T-helper 2 cell treated with Interferon-gamma antibody and Interleukin-4, amounts not matched to agents 100 ng/mL and 5 ng/mL, for 36 hours (primary cell): ENCODE measurements at regions not wholly inside any gene's neighbourhood (a gene's known extent, or its start where the extent isn't known, plus 50 kb on each side); places are given as distances from the start of the nearest gene placed in this dataset.

Experiments used
- intact Hi-C: fragments of 100-400 bp; cut with micrococcal nuclease; formaldehyde crosslinking; loops from one replicate; pipeline ENCODE4 v1.15.1; 2023

DNA sequence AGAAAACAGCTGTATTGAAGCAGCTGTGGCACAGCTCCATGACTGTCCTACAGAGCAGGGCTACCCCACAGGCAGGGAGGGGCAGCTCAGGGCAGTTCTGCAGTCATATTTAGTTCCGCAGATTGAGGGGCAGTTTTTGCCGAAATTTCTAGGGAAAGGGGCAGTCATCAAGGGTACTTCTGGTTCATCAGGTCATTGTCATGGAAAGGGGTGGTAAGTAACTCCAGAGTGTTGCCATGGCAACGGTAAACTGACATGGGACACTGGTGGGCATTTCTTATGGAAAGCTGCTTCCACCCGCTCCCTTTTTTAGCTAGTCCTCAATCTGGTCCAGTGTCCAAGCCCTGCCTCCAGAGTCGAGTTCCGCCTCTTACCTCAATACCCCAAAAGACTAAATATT lies 702.8 kb downstream of the LIG4 start:
- intact Hi-C loops = no loop called here

DNA sequence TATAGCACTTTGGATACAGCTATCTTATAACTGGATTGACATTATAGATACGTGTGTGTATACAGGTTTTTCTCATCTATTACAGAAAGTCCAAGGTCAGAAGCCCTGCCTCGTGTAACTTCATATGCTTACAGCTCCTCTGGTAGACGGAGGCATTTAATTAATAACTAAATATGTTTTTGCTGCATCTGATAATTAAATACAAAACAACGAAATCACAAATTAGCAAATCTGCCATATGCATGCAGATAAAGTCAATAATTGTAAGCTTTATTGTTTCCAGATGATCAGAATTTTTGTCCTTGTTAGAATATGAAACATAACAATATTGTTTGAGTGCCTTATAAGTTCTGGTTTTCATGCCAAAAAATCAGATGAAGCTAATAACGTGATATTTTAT lies 717.7 kb downstream of the LIG4 start:
- intact Hi-C loops = no loop called here

DNA sequence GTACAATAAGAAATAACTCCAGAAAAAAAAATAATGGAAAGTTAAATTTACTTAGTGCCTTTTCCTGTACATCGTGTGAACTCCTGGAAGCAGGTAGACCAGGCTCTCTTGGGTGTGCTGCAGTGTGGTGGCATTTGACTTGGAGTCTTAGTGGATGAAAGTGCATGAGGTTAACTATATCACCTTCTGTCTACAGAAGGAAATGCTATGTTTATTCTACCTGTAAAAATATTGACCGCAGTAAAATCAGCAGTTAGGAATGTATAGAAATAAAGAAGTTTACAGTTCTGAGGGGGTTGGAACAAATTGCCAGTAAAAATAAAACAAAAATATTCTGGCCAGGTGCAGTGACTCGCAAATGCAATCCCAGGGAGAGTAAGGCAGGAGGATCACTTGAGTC lies 722.1 kb downstream of the LIG4 start:
- intact Hi-C loops = no loop called here

DNA sequence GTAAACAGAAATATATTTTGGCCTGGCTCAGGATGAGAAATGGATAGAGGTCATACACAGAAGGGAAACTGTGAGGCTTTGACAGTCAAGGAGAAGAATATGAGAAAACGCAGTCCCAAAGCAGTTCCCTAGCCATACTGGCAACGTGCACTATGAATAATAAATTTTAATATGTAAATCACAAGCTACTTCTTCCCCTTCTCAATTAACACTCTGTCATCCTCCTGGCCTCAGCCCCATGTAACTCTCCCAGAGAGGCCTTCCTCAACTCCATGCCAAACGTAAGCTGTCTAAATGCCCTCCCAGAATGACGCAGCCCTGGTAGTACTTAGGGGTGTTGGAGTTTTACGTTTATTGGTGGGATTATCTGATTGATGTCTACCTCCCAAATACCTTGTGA lies 732.6 kb downstream of the LIG4 start:
- intact Hi-C loops = no loop called here

DNA sequence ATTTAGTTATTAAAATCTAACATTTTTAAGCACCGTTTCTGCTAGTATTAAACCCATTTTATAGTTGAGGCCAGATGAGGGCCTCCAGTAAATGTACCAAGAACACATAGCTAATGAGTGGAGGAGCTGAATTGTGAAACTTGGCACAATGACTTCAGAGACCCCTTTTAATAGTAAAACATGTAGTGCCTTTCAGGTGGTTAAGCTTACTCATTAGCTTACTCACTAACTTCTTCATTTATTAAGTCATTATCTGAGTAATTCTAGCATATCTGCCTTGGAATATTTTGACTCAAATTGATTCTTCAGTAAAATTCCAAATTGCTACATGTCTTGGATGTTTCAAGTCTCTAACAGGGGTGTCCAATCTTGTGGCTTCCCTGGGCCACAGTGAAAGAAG lies 735.2 kb downstream of the LIG4 start:
- intact Hi-C loops = no loop called here

DNA sequence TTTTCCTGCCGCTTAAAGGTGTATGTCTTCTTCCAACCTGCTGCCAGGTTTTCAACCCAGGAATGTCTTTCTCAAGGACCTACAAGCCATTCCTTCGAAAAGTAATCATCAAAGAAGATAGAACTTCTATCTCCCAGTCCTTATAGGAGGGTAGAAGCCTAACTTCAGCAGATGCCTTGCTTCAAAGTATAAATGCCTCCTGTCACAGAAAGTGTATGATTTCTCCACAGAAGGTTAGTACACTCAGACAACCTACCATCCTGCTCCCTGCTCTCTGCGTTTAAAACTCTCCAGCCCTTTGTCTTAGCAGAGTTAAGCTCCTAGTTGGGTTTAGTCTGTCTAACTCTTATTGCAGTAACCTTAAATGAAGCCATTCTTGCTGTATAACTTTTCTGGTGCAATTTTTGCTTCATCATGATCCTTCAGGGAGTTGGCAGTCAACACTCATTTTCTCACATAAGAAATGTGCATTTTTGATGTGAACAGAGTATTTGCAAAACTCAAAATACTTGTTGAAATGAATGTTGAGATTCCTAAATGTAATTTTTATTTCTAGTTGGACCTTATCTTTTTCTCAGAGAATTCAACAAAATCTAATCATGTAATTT lies 737.5 kb downstream of the LIG4 start:
- intact Hi-C loops = no loop called here

DNA sequence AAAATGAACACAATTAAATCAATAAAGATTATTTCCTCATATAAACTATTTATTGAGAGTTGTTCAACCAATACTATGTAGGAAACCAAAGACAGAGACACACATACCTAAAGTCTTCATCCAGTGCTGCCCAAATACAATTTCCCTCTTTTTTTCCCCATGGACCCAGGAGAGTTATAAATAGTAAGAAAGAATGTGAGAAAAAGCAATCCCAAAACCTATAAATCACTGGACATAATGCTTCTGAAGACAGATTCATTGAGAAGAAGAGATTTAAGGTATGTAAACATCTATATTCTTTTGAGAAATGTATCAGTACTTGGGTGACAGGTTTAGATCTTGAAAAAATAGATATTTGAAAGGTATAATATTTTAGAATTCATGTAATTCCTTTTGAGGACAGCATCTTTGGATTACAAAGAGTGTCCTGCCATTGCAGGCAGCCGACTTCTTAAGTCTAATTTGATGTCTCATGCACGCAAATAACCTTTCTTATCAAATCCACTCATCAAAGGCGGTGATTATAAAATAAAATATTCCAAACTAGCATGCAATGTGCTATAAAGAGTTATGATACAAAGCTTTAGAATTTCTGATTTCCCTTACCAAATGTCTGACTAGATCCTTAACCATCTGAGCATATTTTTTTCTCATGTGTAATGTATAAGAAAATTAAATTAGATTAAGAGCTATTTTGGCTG lies 739.4 kb downstream of the LIG4 start:
- intact Hi-C loops = no loop called here

DNA sequence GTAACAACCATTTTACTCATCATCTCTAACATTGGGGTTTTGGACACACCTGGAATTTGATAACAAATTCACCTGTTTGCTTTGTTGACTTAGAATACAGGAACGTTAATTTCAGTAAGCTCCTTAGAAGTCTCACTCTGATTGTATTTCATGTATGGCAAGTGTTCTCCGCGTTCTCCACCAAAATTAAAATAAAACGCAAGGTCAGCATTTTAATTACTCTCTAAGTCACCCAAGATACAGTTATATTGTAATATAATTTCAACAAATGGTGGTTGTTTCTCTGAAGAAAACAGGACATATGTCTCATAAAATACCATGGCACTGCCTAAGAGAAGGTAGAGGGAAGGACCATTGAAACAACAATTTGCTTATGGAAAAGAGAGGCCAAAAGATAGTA lies 742.1 kb downstream of the LIG4 start:
- intact Hi-C loops = no loop called here

DNA sequence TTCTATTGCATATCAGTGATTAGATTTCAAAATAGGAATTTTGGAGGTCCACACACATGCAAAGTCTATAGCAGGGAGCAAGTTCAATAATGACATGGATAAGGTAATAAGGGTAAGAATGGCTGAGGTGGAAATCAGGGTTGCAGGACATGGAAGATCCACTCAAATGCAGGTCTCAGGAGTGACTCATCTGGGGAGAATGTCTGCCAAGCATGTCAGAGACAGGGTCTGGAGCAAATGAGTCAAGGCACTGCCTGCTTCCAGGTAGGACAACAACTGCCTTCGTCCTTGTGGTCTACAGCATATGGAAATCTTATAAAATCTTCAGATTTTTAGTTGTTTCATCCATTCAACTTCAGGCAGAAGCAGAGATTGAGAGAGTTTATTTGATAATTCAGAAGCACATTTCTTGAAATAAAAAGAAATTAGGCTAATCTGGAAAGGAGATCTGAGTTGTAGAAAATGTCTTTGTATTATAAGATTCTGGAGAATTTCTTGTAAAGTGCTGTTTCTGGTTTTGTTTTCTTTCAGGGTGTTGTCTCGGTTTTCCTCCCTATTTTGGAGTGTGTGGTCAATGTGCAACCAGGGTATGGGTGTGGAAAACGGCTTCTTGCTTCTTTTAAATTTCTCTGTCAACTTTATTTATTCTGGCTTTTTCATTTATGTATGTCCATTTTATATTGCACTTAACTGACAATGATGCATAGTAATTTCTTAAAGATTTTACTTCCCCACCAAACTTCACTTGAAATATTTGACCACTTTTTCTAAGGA lies 748.8 kb downstream of the LIG4 start:
- intact Hi-C loops = no loop called here

DNA sequence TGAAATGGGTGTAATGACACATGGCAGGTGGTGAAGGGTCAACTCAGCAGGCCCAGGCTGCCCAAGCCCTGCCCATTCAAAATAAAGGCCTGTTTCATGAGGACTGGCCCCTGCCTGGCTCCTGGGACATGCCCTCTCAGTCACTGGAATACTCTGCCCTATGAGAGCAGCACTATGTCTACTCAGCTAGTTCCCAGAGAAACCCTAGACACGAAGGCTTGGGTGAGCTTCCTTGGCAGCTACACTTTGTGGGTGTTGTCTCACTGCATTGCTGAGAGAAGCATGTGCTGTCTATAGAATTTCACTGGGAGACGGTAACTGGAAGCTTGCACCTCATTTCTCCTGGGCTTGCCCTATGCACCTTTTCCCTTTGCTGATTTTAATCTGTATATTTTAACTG lies 752.8 kb downstream of the LIG4 start:
- intact Hi-C loops = no loop called here

DNA sequence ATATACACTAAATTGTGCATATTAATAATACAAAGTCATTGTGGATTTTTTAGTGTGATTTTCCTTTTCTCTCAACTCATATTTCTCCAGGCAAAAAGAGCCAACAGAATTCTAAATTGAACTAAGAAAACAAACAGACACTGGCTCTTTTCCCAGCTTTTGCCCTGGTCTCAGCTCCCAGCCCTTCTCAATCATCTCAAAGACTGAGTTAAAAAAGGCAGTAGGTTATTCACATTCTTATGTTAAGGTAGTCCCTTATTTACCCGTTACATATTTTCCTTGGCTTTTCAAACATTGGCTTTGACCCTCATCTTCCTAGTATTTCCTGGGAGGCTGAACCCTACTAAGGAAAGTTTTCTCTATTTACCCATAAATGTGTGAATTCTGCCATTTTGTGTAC lies 753.6 kb downstream of the LIG4 start:
- intact Hi-C loops = no loop called here

DNA sequence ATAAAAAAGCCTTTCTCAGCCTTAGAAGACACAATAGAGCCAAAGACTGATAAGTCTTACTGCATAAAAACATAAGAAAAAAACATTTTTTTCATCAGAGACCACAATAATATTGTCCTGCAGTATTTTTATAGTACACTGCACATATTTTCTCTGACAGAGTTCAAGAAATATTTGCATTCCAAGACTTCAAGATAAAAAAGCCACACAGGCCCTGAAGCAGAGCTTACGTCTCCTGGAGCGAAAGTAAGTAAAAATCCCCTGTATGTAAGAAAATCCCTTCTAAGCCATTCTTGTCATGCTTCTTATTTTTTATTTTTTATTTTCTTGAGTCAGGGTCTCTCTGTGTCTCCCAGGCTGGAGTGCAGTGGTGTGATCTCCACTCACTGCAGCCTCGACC lies 755.9 kb downstream of the LIG4 start:
- intact Hi-C loops = no loop called here

DNA sequence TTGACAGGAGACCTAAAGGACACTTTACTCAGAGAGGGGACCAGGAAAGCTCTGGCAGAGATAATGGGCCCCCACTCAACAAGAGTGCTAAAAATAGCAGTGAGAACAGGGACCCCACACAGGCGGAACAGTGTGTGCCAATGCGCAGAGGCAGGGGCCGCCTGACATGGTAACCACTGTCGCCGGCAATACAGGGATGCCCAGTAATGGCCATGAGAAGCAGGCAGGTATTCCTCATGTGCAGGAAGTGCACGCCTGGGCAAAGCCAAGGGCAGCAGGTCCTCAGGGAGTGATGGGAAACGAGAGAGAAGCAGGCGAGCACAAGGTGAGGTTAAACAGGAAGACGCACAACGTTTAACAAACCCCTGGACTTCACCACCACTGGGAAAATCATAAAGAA lies 757.1 kb downstream of the LIG4 start:
- intact Hi-C loops = no loop called here

DNA sequence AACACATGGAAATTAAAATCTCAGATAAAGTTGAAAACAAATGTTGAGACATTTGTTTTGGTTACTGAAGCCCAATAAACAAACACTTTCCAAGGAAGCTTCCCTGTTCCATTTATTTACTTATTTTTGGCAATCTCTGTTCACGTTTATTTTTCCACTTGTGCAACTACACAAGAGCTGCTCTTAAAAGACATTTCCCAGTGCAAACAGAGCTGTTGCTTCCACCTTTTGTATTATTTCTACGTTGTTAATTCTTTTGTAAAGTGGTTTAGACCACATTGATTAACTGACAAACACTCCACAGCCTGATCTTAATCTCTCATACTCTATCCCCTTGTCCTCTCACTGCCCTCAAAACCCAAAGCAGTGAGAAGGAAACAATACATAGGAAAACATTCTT lies 757.6 kb downstream of the LIG4 start:
- intact Hi-C loops = no loop called here

DNA sequence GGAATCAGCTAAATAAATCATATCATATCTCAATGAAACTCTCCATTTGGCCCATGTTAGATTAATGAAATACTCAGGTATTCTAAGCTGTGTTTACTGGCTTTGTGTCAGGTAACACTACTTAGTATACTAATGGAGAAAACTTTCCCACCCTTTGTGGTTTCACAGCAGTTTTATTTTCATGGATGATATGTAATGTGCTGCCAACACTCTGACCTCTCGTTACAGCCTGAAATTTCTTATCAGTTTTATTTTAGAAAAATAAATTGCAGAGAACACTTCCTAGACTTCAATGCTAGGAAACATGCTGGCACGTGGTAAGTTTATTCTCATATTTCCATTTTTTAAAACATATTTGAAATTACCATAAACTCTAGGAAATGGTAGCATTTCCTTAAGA lies 758.9 kb downstream of the LIG4 start:
- intact Hi-C loops = no loop called here

DNA sequence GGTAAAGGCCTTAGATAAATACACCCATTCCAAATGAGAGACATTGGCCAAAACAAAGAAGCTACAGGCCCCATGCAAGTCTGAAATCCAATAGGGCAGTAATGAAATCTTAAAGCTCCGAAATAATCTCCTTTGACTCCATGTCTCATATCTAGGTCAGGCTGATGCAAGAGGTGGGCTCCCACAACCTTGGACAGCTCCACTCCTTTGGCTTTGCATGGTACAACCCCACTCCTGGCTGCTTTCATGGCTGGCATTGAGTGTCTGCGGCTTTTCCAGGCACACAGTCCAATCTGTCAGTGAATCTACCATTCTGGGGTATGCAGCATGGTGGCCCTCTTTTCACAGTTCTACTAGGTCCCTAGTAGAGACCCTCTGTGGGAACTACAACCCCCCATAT lies 762.5 kb downstream of the LIG4 start:
- intact Hi-C loops = no loop called here

DNA sequence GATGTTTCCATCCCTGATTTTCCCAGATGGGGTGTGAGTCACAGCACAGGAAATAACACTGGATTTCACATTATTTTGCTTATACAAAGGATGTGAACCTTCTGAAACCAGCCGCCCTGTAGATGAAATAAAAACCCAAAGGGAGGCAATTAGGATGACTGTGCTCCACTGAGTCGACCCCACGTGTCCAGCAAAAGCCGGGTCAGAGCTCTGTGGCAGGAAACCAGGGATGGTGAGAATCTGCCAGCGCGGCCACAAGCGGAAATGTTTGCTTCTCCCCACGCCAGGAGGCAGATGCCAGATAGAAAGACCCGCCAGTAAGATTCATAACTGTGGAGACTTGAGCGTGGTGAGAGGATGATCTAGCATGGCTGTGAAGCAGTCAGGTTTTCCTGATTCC lies 764.4 kb downstream of the LIG4 start:
- intact Hi-C loops = no loop called here

DNA sequence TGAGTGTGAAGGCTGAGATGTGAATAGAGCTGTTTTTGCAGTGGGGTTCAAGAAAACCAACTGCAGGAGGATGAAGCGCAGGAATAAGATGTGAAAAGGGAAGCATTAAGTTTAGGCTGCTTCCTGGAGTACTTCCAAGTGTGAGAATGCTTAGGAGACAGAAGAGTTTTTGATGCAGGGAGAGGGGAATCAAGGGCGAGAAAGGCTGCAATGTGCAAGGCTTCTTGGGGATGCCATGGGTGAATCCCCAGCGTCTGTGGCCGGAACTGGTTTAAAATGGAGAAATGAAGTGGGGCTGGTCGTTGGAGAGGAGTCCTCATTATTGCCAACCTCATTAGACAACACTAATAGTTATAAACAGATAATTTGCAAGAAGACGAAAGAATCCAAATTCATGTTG lies 764.9 kb downstream of the LIG4 start:
- intact Hi-C loops = no loop called here

DNA sequence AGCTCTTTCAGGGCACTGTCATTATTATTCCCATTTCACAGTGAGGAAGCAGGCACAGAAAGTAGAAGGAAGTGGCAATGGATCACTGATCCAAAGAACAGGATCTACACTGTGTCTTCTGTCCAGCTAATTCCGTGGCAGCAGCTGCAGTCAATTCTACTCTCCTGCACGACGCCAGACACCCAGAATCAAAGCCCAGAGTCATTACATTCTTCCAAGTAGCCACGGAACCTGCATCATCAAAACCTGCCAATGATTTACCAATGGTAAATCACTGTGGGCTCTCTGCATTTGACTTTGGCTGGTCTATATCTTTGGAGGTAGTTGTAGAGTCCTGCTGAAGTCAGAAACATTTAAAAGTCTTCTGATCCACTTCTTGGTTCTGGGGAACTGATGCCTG lies 767.7 kb downstream of the LIG4 start:
- intact Hi-C loops = no loop called here

DNA sequence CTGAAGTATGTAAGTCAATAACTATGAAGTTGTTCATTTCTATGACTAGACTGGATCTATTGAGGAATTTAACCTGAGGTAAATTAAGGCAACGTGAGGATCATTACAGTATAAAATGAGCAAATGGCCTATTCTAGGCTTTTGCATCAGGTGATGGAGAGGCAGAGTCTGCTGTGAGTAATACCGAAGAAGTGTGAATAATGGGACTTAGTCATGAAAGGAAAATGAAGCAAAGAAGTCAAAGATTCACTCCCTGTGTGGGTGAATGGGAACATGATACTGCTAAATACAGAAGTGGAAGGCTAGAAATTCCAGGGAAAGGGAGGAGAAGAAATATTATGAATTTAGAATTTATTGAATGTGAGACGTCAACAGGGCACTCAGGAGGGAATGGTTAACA lies 774.1 kb downstream of the LIG4 start:
- intact Hi-C loops = no loop called here

DNA sequence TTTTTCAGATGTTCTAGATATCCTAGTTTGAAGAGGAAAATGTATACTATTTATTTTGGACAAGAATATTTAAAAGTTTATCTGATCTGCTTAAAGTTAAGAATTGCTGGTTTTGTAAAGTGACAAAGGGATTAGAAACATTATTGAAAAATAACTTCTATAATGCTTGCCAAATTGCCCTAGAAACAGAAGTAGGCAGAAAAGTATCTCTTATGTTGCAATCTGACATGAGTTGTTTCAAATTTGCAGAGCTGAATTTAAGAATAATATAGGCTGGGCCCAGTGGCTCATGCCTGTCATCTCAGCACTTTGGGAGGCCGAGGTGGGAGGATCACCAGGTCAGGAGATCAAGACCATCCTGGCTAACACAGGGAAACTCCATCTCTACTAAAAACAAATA lies 777.1 kb downstream of the LIG4 start:
- intact Hi-C loops = no loop called here

DNA sequence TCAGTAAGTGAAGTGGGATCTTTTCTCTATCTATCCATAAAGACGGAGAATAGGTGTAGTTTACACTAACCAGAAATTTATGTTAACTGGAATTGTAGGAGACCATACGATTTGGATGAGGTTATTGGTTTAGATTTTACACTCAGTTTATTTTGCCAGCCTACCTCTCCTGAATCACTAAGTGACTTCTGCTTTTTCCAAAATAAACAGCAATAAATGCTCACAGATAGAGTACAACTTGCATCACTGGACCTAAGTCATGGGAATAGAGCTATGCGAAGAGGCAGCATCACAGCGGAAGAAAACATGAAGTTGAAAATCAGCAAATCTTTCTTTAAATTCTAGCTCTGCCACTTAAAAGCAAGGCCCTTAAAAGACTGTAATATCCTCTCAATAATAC lies 781.0 kb downstream of the LIG4 start:
- intact Hi-C loops = no loop called here

DNA sequence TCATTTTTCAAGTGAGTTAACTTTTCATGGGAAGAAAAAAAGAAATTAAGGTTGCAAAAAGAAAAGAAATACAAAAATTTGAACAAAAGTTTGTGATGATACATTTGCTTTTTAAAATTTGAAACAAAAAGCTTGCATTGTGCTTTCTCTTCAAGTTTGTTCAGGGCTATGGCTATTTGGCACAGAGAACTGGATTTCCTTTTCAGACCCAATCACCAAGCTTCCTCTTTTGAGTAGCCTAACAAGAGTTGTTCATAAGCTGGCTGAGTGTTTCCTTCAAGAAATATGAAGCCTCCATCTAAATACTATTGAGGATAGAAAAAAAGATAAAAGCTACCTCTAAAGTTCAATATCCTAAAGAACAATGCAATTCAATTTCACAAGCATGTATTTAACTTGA lies 787.8 kb downstream of the LIG4 start:
- intact Hi-C loops = no loop called here
